Tongue (tissue), 1 donor: ENCODE measurements at regions not wholly inside any gene's neighbourhood (a gene's known extent, or its start where the extent isn't known, plus 50 kb on each side); places are given as distances from the start of the nearest gene placed in this dataset.
"Not testable (repeated sequence)": the region's sequence is repeated elsewhere in the genome, so short reads cannot be mapped to it uniquely, and the experiment has no call there.

Source experiments
- DNase-seq: peaks from one replicate; pipeline ENCODE4 v3.0.0-alpha.2; 2015

GRCh38 chr9:80518441-80518840, 946.7 kb downstream of the TLE4 start:
- no peak for DNase-seq

GRCh38 chr9:80516679-80517078, 944.9 kb downstream of the TLE4 start:
- DNase-seq = no peak

- no peak for DNase-seq
Measured at GRCh38 chr9:80509358-80509757, 937.6 kb downstream of the TLE4 start.

GRCh38 chr9:80507611-80508010, 935.8 kb downstream of the TLE4 start:
- no peak for DNase-seq

- peak; percentile 37 for DNase-seq
Measured at GRCh38 chr9:80504601-80505230, 933.0 kb downstream of the TLE4 start.

- peak; percentile 92 for DNase-seq
Measured at GRCh38 chr9:80503671-80504281, 932.0 kb downstream of the TLE4 start.

- DNase-seq = no peak
Measured at GRCh38 chr9:80502306-80502705, 930.5 kb downstream of the TLE4 start.

GRCh38 chr9:80501635-80502034, 929.9 kb downstream of the TLE4 start:
- peak; percentile 8 for DNase-seq

- DNase-seq = no peak
Measured at GRCh38 chr9:80500300-80500699, 928.5 kb downstream of the TLE4 start.

GRCh38 chr9:80498001-80498555, 926.3 kb downstream of the TLE4 start:
- DNase-seq = no peak

- DNase-seq = no peak
Measured at GRCh38 chr9:80496901-80497556, 925.3 kb downstream of the TLE4 start.

- DNase-seq = no peak
Measured at GRCh38 chr9:80493258-80493657, 921.5 kb downstream of the TLE4 start.

- peak; percentile 8 for DNase-seq
Measured at GRCh38 chr9:80492221-80492620, 920.5 kb downstream of the TLE4 start.

GRCh38 chr9:80491086-80491696, 919.4 kb downstream of the TLE4 start:
- no peak for DNase-seq

GRCh38 chr9:80489329-80489728, 917.6 kb downstream of the TLE4 start:
- no peak for DNase-seq

GRCh38 chr9:80485420-80486250, 913.9 kb downstream of the TLE4 start:
- DNase-seq = no peak

GRCh38 chr9:80482251-80482650, 910.5 kb downstream of the TLE4 start:
- not testable (repeated sequence) for DNase-seq

- DNase-seq = no peak
Measured at GRCh38 chr9:80467632-80468031, 895.9 kb downstream of the TLE4 start.

GRCh38 chr9:80465556-80465955, 893.8 kb downstream of the TLE4 start:
- no peak for DNase-seq

- no peak for DNase-seq
Measured at GRCh38 chr9:80449513-80449912, 877.7 kb downstream of the TLE4 start.

- no peak for DNase-seq
Measured at GRCh38 chr9:80448996-80449395, 877.2 kb downstream of the TLE4 start.

- no peak for DNase-seq
Measured at GRCh38 chr9:80447876-80448275, 876.1 kb downstream of the TLE4 start.
